SK-N-SH treated with all-trans-retinoic acid at 6 μM for 48 hours (cell line): ENCODE measurements at regions not wholly inside any gene's neighbourhood (a gene's known extent, or its start where the extent isn't known, plus 50 kb on each side); places are given as distances from the start of the nearest gene placed in this dataset.

Experiments
- ATAC-seq: fragments of 200-7000 bp; cut with Tn5 transposase; 3 replicates; pipeline ENCODE4 v1.9.1; 2020; ENCODE audit warnings: mild to moderate bottlenecking, moderate library complexity
- ARNTL ChIP-seq: fragments of 450-650 bp; formaldehyde crosslinking; IDR thresholded peaks from 2 replicates; pipeline ENCODE4 v1.5.0; 2020; ENCODE audit warnings: low read depth, mild to moderate bottlenecking, moderate library complexity, borderline replicate concordance
- BACH2 ChIP-seq: fragments of 250-450 bp; sonication (Bioruptor Pico); IDR thresholded peaks from 2 replicates; pipeline ENCODE4 v1.9.0; 2021; ENCODE audit warnings: mild to moderate bottlenecking, borderline replicate concordance
- CSDC2 ChIP-seq: fragments of 250-450 bp; sonication (Bioruptor Pico); IDR thresholded peaks from 2 replicates; pipeline ENCODE4 v1.5.0; 2020; ENCODE audit warnings: mild to moderate bottlenecking, moderate library complexity
- ESRRG ChIP-seq: fragments of 250-450 bp; sonication (Bioruptor Pico); IDR thresholded peaks from 2 replicates; pipeline ENCODE4 v1.6.1; 2021; ENCODE audit warnings: mild to moderate bottlenecking
- GLIS3 ChIP-seq: fragments of 250-450 bp; sonication (Bioruptor Pico); IDR thresholded peaks from 2 replicates; pipeline ENCODE4 v1.5.0; 2020; ENCODE audit warnings: mild to moderate bottlenecking, moderate library complexity
- ISL1 ChIP-seq: fragments of 250-450 bp; sonication (Bioruptor Pico); IDR thresholded peaks from 2 replicates; pipeline ENCODE4 v2.1.2; 2022; ENCODE audit warnings: mild to moderate bottlenecking, moderate library complexity
- PPARA ChIP-seq: fragments of 250-450 bp; sonication (Bioruptor Pico); IDR thresholded peaks from 2 replicates; pipeline ENCODE4 v1.5.0; 2020; ENCODE audit warnings: mild to moderate bottlenecking, borderline replicate concordance
- RARB ChIP-seq: fragments of 250-450 bp; sonication (Bioruptor Pico); IDR thresholded peaks from 2 replicates; pipeline ENCODE4 v1.8.0; 2021; ENCODE audit warnings: mild to moderate bottlenecking, moderate library complexity
- TCF4 ChIP-seq: fragments of 250-450 bp; sonication (Bioruptor Pico); IDR thresholded peaks from 2 replicates; pipeline ENCODE4 v1.8.0; 2021; ENCODE audit warnings: mild to moderate bottlenecking, moderate library complexity, borderline replicate concordance
- TOX ChIP-seq: fragments of 250-450 bp; sonication (Bioruptor Pico); IDR thresholded peaks from 2 replicates; pipeline ENCODE4 v1.8.0; 2021; ENCODE audit warnings: mild to moderate bottlenecking, moderate library complexity, borderline replicate concordance
- ZFP3 ChIP-seq: fragments of 250-450 bp; sonication (Bioruptor Pico); IDR thresholded peaks from 2 replicates; pipeline ENCODE4 v1.5.0; 2020; ENCODE audit warnings: mild to moderate bottlenecking, moderate library complexity
- ZFP30 ChIP-seq: fragments of 450-650 bp; formaldehyde crosslinking; IDR thresholded peaks from 2 replicates; pipeline ENCODE4 v1.5.0; 2022; ENCODE audit warnings: mild to moderate bottlenecking, moderate library complexity
- ZNF565 ChIP-seq: fragments of 450-650 bp; formaldehyde crosslinking; conservative IDR thresholded peaks from 2 replicates; pipeline ENCODE4 v1.5.0; 2020; ENCODE audit warnings: low read depth, mild to moderate bottlenecking, moderate library complexity
- ZNF70 ChIP-seq: fragments of 450-650 bp; formaldehyde crosslinking; IDR thresholded peaks from 2 replicates; pipeline ENCODE4 v1.5.0; 2020; ENCODE audit warnings: mild to moderate bottlenecking, moderate library complexity
- ZNF8 ChIP-seq: fragments of 450-650 bp; formaldehyde crosslinking; IDR thresholded peaks from 2 replicates; pipeline ENCODE4 v1.5.0; 2020; ENCODE audit warnings: mild to moderate bottlenecking, moderate library complexity
- TF ChIP-seq, protein P1 (sequence below): fragments of 250-450 bp; sonication (Bioruptor Pico); IDR thresholded peaks from 2 replicates; pipeline ENCODE4 v1.8.0; 2020; ENCODE audit warnings: mild to moderate bottlenecking, moderate library complexity, borderline replicate concordance
- TF ChIP-seq, protein P2 (sequence below): fragments of 250-450 bp; sonication (Bioruptor Pico); IDR thresholded peaks from 2 replicates; pipeline ENCODE4 v1.8.0; 2021; ENCODE audit warnings: low read depth, mild to moderate bottlenecking, moderate library complexity, borderline replicate concordance
- TF ChIP-seq, protein P3 (sequence below): fragments of 250-450 bp; sonication (Bioruptor Pico); IDR thresholded peaks from 2 replicates; pipeline ENCODE4 v1.5.1; 2020; ENCODE audit warnings: low read depth, mild to moderate bottlenecking, moderate library complexity
- TF ChIP-seq, protein P4 (sequence below): fragments of 250-450 bp; sonication (Bioruptor Pico); IDR thresholded peaks from 2 replicates; pipeline ENCODE4 v1.5.1; 2021; ENCODE audit warnings: mild to moderate bottlenecking, moderate library complexity

DNA sequence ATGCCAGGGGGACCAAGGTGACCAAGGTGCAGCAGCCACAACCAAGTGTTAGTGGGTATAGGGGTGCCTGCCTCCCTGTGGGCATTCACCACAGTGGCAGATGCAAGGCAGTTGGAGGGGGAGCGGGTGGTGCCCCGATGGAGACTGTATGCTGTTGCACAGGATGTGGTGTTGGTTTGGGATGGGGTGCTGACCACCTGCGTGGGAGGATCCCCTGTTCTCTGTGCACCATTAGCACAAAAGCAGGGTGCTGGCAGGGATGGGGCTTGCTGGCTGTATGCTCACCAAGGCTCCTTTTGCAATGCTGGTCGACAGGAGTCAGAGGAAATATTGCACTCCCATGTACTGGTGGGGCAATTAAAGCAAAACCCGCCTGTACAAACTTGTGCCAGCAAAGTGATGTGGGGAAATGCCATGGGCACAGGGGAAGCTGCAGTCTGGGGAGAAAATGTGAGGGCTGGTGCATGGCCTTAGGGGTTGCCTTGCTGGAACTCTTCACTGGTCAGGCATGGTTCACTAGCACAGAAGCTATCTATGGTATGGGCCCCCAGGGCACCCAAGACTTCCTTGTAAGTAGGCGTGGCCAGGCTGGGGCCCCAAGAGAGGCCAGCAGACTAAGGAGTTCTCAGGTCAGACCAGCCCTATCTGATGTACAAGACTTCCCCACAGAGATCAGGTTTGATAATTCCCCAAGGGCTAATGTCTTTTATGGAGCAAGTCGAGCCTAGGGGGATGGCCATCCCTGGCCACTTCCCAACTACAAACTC, 51.9 kb upstream of the GNAT3 start:
- no peak for ATAC-seq

DNA sequence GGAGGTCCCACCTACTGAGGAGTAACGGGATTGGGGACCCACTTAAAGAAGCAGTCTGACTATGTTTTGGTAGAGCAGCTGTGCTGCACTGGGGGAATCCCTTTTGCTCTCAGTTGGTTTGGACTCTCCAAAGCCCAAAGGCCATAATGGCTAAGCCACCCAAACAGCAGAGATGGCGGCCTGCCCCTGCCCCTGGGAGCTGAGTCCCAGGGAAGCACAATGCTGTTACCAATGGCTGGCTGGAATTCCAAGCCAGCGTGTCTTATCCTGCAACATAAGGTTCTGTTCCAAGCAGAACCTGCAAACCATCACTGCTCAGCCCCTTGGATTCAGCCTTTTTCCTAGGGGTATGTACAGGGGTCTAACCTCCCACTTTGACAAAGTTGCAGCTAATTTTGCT, 53.7 kb upstream of the GNAT3 start:
- ATAC-seq = no peak
- TF ChIP-seq, protein P1, sequence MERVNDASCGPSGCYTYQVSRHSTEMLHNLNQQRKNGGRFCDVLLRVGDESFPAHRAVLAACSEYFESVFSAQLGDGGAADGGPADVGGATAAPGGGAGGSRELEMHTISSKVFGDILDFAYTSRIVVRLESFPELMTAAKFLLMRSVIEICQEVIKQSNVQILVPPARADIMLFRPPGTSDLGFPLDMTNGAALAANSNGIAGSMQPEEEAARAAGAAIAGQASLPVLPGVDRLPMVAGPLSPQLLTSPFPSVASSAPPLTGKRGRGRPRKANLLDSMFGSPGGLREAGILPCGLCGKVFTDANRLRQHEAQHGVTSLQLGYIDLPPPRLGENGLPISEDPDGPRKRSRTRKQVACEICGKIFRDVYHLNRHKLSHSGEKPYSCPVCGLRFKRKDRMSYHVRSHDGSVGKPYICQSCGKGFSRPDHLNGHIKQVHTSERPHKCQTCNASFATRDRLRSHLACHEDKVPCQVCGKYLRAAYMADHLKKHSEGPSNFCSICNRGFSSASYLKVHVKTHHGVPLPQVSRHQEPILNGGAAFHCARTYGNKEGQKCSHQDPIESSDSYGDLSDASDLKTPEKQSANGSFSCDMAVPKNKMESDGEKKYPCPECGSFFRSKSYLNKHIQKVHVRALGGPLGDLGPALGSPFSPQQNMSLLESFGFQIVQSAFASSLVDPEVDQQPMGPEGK = no peak
- no peak for TF ChIP-seq PPARA (CRISPR knock-in tag)
- TF ChIP-seq ZFP30 (CRISPR knock-in tag) = no peak
- no peak for TF ChIP-seq ISL1
- TF ChIP-seq, protein P2, sequence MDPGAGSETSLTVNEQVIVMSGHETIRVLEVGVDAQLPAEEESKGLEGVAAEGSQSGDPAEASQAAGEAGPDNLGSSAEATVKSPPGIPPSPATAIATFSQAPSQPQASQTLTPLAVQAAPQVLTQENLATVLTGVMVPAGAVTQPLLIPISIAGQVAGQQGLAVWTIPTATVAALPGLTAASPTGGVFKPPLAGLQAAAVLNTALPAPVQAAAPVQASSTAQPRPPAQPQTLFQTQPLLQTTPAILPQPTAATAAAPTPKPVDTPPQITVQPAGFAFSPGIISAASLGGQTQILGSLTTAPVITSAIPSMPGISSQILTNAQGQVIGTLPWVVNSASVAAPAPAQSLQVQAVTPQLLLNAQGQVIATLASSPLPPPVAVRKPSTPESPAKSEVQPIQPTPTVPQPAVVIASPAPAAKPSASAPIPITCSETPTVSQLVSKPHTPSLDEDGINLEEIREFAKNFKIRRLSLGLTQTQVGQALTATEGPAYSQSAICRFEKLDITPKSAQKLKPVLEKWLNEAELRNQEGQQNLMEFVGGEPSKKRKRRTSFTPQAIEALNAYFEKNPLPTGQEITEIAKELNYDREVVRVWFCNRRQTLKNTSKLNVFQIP (CRISPR knock-in tag) = no peak
- TF ChIP-seq, protein P3, sequence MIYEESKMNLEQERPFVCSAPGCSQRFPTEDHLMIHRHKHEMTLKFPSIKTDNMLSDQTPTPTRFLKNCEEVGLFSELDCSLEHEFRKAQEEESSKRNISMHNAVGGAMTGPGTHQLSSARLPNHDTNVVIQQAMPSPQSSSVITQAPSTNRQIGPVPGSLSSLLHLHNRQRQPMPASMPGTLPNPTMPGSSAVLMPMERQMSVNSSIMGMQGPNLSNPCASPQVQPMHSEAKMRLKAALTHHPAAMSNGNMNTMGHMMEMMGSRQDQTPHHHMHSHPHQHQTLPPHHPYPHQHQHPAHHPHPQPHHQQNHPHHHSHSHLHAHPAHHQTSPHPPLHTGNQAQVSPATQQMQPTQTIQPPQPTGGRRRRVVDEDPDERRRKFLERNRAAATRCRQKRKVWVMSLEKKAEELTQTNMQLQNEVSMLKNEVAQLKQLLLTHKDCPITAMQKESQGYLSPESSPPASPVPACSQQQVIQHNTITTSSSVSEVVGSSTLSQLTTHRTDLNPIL (CRISPR knock-in tag) = no peak
- no peak for TF ChIP-seq ARNTL (CRISPR knock-in tag)
- TF ChIP-seq GLIS3 (CRISPR knock-in tag) = no peak
- no peak for TF ChIP-seq CSDC2
- TF ChIP-seq RARB = no peak
- TF ChIP-seq ZNF8 (CRISPR knock-in tag) = no peak
- no peak for TF ChIP-seq ZNF70
- TF ChIP-seq ZFP3 (CRISPR knock-in tag) = no peak
- no peak for TF ChIP-seq ESRRG (CRISPR knock-in tag)

More for the DNA sequence above, 51.9 kb upstream of the GNAT3 start:
- no peak for TF ChIP-seq GLIS3 (CRISPR knock-in tag)
- TF ChIP-seq TOX (CRISPR knock-in tag) = no peak
- no peak for TF ChIP-seq ESRRG (CRISPR knock-in tag)
- TF ChIP-seq TCF4 (CRISPR knock-in tag) = no peak
- TF ChIP-seq, protein P1 = no peak
- no peak for TF ChIP-seq RARB
- no peak for TF ChIP-seq ISL1
- no peak for TF ChIP-seq ZFP30 (CRISPR knock-in tag)
- TF ChIP-seq, protein P4, sequence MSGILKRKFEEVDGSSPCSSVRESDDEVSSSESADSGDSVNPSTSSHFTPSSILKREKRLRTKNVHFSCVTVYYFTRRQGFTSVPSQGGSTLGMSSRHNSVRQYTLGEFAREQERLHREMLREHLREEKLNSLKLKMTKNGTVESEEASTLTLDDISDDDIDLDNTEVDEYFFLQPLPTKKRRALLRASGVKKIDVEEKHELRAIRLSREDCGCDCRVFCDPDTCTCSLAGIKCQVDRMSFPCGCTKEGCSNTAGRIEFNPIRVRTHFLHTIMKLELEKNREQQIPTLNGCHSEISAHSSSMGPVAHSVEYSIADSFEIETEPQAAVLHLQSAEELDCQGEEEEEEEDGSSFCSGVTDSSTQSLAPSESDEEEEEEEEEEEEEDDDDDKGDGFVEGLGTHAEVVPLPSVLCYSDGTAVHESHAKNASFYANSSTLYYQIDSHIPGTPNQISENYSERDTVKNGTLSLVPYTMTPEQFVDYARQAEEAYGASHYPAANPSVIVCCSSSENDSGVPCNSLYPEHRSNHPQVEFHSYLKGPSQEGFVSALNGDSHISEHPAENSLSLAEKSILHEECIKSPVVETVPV (CRISPR knock-in tag) = no peak
- TF ChIP-seq CSDC2 = no peak
- TF ChIP-seq, protein P3 (CRISPR knock-in tag) = no peak
- no peak for TF ChIP-seq BACH2
- no peak for TF ChIP-seq ZNF8 (CRISPR knock-in tag)

DNA sequence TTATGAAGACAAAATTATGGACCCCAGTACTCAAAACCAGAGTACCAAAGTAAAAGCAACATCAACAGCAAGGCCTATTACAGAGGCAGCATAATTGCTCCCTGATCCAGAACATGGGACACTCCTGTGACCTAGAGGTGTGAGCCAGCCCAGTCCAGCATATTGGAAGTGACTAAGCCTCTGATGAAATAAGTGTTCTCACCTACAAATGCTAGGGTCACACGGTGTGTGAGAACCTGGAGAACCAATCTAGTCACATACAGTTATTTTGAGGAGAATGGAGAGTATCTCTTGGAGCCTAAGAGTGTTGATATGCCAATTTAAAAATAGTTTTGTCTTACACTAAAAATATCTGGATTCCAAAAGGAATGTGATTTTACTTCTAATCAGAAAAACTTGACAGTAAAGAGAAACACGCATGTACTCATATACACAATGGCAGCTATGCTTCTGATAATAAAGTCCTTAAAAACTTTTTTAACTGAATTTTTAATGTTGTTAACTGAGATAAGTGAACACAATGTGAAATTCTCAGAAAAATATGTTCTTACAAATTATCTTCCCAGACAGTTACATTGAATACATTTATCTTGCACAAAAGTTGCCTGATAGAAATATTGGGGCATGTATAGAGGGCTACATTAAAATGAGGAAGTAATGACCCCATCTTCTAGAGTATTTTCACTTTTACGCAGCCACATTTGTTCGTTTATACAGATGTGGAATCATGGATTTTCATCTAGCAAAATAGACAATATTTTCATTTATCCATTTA, 56.8 kb upstream of the CD36 start:
- TF ChIP-seq, protein P2 (CRISPR knock-in tag) = no peak
- no peak for TF ChIP-seq ARNTL (CRISPR knock-in tag)
- TF ChIP-seq TOX (CRISPR knock-in tag) = no peak
- no peak for TF ChIP-seq ZNF565 (CRISPR knock-in tag)
- ATAC-seq = no peak
